HCT116 (cell line): ENCODE measurements at regions not wholly inside any gene's neighbourhood (a gene's known extent, or its start where the extent isn't known, plus 50 kb on each side); places are given as distances from the start of the nearest gene placed in this dataset.
"Not testable (repeated sequence)": the region's sequence is repeated elsewhere in the genome, so short reads cannot be mapped to it uniquely, and the experiment has no call there.

ENCODE experiments used
- ATAC-seq: fragments of 200-7000 bp; cut with Tn5 transposase; 2 replicates; pipeline ENCODE4 v1.9.1; 2020; ENCODE audit warnings: mild to moderate bottlenecking, moderate library complexity
- BruUV-seq: library from RNA; stranded (reverse); fragments of 400-500 nt; replicated peaks from 2 replicates; lab custom pipeline; 2021; lab: Mats Ljungman, UMichigan
- CTCF ChIA-PET: fragments of 300-600 bp; sonication (Branson Sonifier 250); formaldehyde crosslinking; loops from one replicate; lab custom pipeline; 2021; ENCODE audit warnings: antibody characterized with exemption; lab: Charles Lee
- POLR2A ChIA-PET: fragments of 300-600, 350-600 bp; sonication (Branson Sonifier 250); formaldehyde crosslinking; loops from one replicate; lab custom pipeline; 2021; ENCODE audit warnings: antibody characterized with exemption; lab: Charles Lee
- RAD21 ChIA-PET, 2 experiments: fragments of 300-600 bp; sonication (Branson Sonifier 250); formaldehyde crosslinking; loops; one replicate each; lab custom pipeline; 2023; ENCODE audit warnings: low total read pairs in 2 of 2; ENCODE audit not compliant: uncharacterized antibody in 2 of 2, unreplicated experiment in 2 of 2, low non-redundant PET in 1 of 2; lab: Charles Lee
- DNase-seq: peaks from one replicate; pipeline ENCODE4 v3.0.0-alpha.2; 2010; ENCODE audit warnings: low read depth, low spot score
- H2AFZ ChIP-seq: fragments of 200-600 bp; shearing (Covaris generic), sonication (generic); 2 replicates; pipeline ENCODE4 v1.6.1; 2017; ENCODE audit warnings: low read depth, mixed run types, mixed read lengths, antibody characterized with exemption, low read length; ENCODE audit not compliant: poor library complexity, severe bottlenecking
- H3K27ac ChIP-seq: 2 replicates; pipeline ENCODE4 v1.5.1; 2012; ENCODE audit warnings: low read depth, low read length
- H3K27me3 ChIP-seq: fragments of 200-600 bp; sonication (generic); 2 replicates; pipeline ENCODE4 v1.6.1; 2016; ENCODE audit warnings: mixed run types, low read length, mixed read lengths; ENCODE audit not compliant: insufficient read depth
- H3K36me3 ChIP-seq, 2 experiments: fragments of 200-500 bp in 1 of 2; fragments of 200-600 bp in 1 of 2; sonication (Bioruptor generic) in 1 of 2; sonication (generic) in 1 of 2; 2 replicates each; pipeline versions ENCODE4 v1.5.1 to v1.6.1; 2014 to 2016; ENCODE audit warnings: low read length in 2 of 2, inconsistent platforms in 1 of 2, mixed read lengths in 1 of 2, mixed run types in 1 of 2; ENCODE audit not compliant: insufficient read depth in 2 of 2, control insufficient read depth in 1 of 2
- H3K4me1 ChIP-seq, 2 experiments: fragments of 200-600 bp in 1 of 2; sonication (generic) in 1 of 2; 2 replicates each; pipeline versions ENCODE4 v1.5.1 to v1.6.1; 2012 to 2017; ENCODE audit warnings: low read length in 2 of 2, inconsistent platforms in 1 of 2, mild to moderate bottlenecking in 1 of 2, mixed read lengths in 1 of 2, mixed run types in 1 of 2, moderate library complexity in 1 of 2; ENCODE audit not compliant: insufficient read depth in 2 of 2, control insufficient read depth in 1 of 2
- H3K4me2 ChIP-seq: fragments of 200-600 bp; sonication (generic); 2 replicates; pipeline ENCODE4 v1.6.1; 2017; ENCODE audit warnings: mixed run types, low read length, mixed read lengths
- H3K4me3 ChIP-seq, 2 experiments: fragments of 200-600 bp in 1 of 2; sonication (generic) in 1 of 2; replicated peaks in 1 of 2; 2 replicates each; pipeline ENCODE4 v1.5.1; 2011 to 2016; ENCODE audit warnings: low read length in 2 of 2, control low read depth in 1 of 2, low read depth in 1 of 2, mild to moderate bottlenecking in 1 of 2, mixed read lengths in 1 of 2, mixed run types in 1 of 2
- H3K79me2 ChIP-seq: fragments of 200-600 bp; sonication (generic); 2 replicates; pipeline ENCODE4 v1.6.1; 2017; ENCODE audit warnings: mild to moderate bottlenecking, mixed run types, low read length, moderate library complexity, mixed read lengths; ENCODE audit not compliant: insufficient read depth
- H3K9ac ChIP-seq: fragments of 200-600 bp; sonication (generic); 2 replicates; pipeline ENCODE4 v1.6.1; 2016; ENCODE audit warnings: low read length, mixed read lengths
- H3K9me2 ChIP-seq: fragments of 200-600 bp; sonication (generic), shearing (Covaris generic); 2 replicates; pipeline ENCODE4 v1.6.1; 2017; ENCODE audit warnings: mixed run types, mild to moderate bottlenecking, moderate library complexity; ENCODE audit not compliant: insufficient read depth
- H3K9me3 ChIP-seq, 2 experiments: fragments of 200-500 bp in 1 of 2; fragments of 200-600 bp in 1 of 2; sonication (Bioruptor generic) in 1 of 2; sonication (generic) in 1 of 2; 2 replicates each; pipeline ENCODE4 v1.6.1; 2014 to 2017; ENCODE audit warnings: low read length in 2 of 2, mixed read lengths in 2 of 2, inconsistent platforms in 1 of 2, low read depth in 1 of 2, mild to moderate bottlenecking in 1 of 2, mixed run types in 1 of 2, moderate library complexity in 1 of 2; ENCODE audit not compliant: control insufficient read depth in 1 of 2, insufficient read depth in 1 of 2
- H4K20me1 ChIP-seq: fragments of 200-600 bp; sonication (generic), shearing (Covaris generic); 2 replicates; pipeline ENCODE4 v1.6.1; 2017; ENCODE audit warnings: mixed run types, mild to moderate bottlenecking, moderate library complexity; ENCODE audit not compliant: insufficient read depth
- ATF3 ChIP-seq: IDR thresholded peaks from 2 replicates; pipeline ENCODE4 v1.6.1; 2012
- EGR1 ChIP-seq: IDR thresholded peaks from 2 replicates; pipeline ENCODE4 v1.6.1; 2012; ENCODE audit warnings: low read depth
- ELF1 ChIP-seq: IDR thresholded peaks from 2 replicates; pipeline ENCODE4 v1.6.1; 2012; ENCODE audit warnings: low read depth, borderline replicate concordance
- EZH2 ChIP-seq: fragments of 200-600 bp; sonication (generic); IDR thresholded peaks from 2 replicates; pipeline ENCODE4 v1.6.1; 2017; ENCODE audit warnings: antibody characterized with exemption, mixed run types
- JUND ChIP-seq: IDR thresholded peaks from 2 replicates; pipeline ENCODE4 v1.6.1; 2012
- POLR2A ChIP-seq: IDR thresholded peaks from 2 replicates; pipeline ENCODE4 v1.7.0; 2011; ENCODE audit warnings: borderline replicate concordance; ENCODE audit not compliant: insufficient read depth, insufficient read length; ENCODE audit errors: extremely low read depth
- REST ChIP-seq: IDR thresholded peaks from 2 replicates; pipeline ENCODE4 v1.6.1; 2012; ENCODE audit warnings: low read depth
- SIN3A ChIP-seq: IDR thresholded peaks from 2 replicates; pipeline ENCODE4 v1.6.1; 2012; ENCODE audit warnings: low read depth
- SRF ChIP-seq: IDR thresholded peaks from 2 replicates; pipeline ENCODE4 v1.6.1; 2012; ENCODE audit warnings: low read depth
- TCF7L2 ChIP-seq: IDR thresholded peaks from 2 replicates; pipeline ENCODE4 v1.7.0; 2011; ENCODE audit warnings: borderline replicate concordance, inconsistent platforms; ENCODE audit not compliant: insufficient read depth, insufficient read length; ENCODE audit errors: extremely low read depth
- YY1 ChIP-seq: IDR thresholded peaks from 2 replicates; pipeline ENCODE4 v1.6.1; 2011; ENCODE audit warnings: low read length, low read depth, moderate library complexity, mild to moderate bottlenecking; ENCODE audit not compliant: insufficient replicate concordance; ENCODE audit errors: extremely low read depth
- ZBTB33 ChIP-seq: IDR thresholded peaks from 2 replicates; pipeline ENCODE4 v1.6.1; 2011; ENCODE audit warnings: mild to moderate bottlenecking, low read length, moderate library complexity; ENCODE audit not compliant: insufficient replicate concordance; ENCODE audit errors: extremely low read depth
- ZNF274 ChIP-seq: fragments of 200-500 bp; sonication (Bioruptor generic); IDR thresholded peaks from 2 replicates; pipeline ENCODE4 v1.6.1; 2014; ENCODE audit warnings: mild to moderate bottlenecking, low read depth, low read length, inconsistent platforms
- intact Hi-C: fragments of 100-400 bp; cut with micrococcal nuclease; formaldehyde crosslinking; loops from 2 replicates; pipeline ENCODE4 v1.10.0; 2022

GRCh38 chrX:83422836-83423235 lies 85.3 kb upstream of the POU3F4 start (continued):
- no peak for TF ChIP-seq SIN3A

GRCh38 chrX:83442552-83442951 lies 65.5 kb upstream of the POU3F4 start:
- H4K20me1 ChIP-seq, RAD21 ChIA-PET, H3K9ac ChIP-seq, H2AFZ ChIP-seq, intact Hi-C loops, H3K9me2 ChIP-seq, CTCF ChIA-PET, H3K36me3 ChIP-seq, H3K27ac ChIP-seq, POLR2A ChIA-PET, H3K4me3 ChIP-seq, H3K4me2 ChIP-seq, H3K9me3 ChIP-seq, DNase-seq, H3K27me3 ChIP-seq, ATAC-seq, H3K4me1 ChIP-seq, H3K79me2 ChIP-seq, BruUV-seq: not testable (repeated sequence)

- CTCF ChIA-PET: no interaction called here
- no peak for ATAC-seq
- POLR2A ChIA-PET: no interaction called here
- intact Hi-C loops: no loop called here
- BruUV-seq: no TSS peak
- Histone ChIP-seq H3K9ac (no peak overlapping the region), H3K79me2 (no peaks in the 10 kb centered on the region), H3K4me1 (no peaks in the 10 kb centered on the region), H3K4me3 (no peak overlapping the region), H3K9me3 (no peaks in the 10 kb centered on the region)
- TF ChIP-seq ELF1 (no peak), EGR1 (no peak), SIN3A (no peak), YY1 (no peak), REST (no peak), TCF7L2 (no peak), JUND (no peak), ZBTB33 (no peak), SRF (no peak), ATF3 (no peak), ZNF274 (no peak), POLR2A (no peak), EZH2 (no peak)
- TF ChIP-seq, all 23 proteins: peak for 0
- Histone ChIP-seq H2AFZ (no peak overlapping the region), H4K20me1 (no peaks in the 10 kb centered on the region), H3K4me2 (no peak overlapping the region), H3K27me3 (no peaks in the 10 kb centered on the region), H3K9me2 (no peaks in the 10 kb centered on the region), H3K27ac (no peak overlapping the region), H3K36me3 (no peaks in the 10 kb centered on the region)
- RAD21 ChIA-PET: no interaction called here
- no peak for DNase-seq
Measured at GRCh38 chrX:83446355-83446754, 61.7 kb upstream of the POU3F4 start.
